ENCODE measurements at regions not wholly inside any gene's neighbourhood (a gene's known extent, or its start where the extent isn't known, plus 50 kb on each side); places are given as distances from the start of the nearest gene placed in this dataset.

DNA sequence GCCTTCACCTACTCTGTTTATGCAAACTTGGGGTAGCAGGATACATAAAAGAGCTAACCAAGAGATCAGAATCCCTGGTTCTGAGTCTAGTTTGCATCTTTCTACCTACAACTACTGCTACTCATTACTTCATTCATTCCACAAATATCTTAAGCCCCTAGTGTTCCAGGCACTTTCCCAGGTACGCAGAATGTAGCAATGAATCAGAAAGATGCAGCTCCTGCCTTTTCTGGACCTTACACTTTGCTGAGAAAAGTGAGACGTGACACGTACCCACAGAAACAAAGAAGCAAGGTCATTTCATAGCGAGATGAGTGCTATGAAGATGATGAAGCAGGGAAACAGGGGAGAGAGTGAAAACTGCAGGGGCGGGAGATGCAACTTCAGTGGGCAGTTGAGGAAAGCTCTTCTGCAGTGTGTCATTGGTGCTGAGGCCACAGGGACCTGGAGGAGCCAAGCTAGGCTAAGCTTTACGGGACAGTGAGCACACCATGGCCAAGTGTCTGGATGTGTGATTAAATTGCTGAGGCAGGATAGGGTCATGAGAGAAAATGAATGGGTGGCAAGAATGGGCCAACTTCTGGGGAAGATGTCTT, 167.9 kb downstream of the TNFSF18 start:
- Mint-ChIP-seq H3K4me3 (ENCODE audit: unreplicated experiment) (no peak overlapping the region), H3K9me3 (ENCODE audit: unreplicated experiment) (no peaks in the 10 kb centered on the region), H3K27ac (ENCODE audit: unreplicated experiment) (peak overlapping the region; percentile 9), H3K4me1 (ENCODE audit: low read depth, unreplicated experiment) (peaks cover 22% of the 10 kb centered on the region), H3K36me3 (ENCODE audit: insufficient read depth, unreplicated experiment) (no peaks in the 10 kb centered on the region), H3K27me3 (ENCODE audit: insufficient read depth, unreplicated experiment) (no peaks in the 10 kb centered on the region)
- intact Hi-C loops (cut with micrococcal nuclease; ENCODE audit: unreplicated experiment): loop anchor here (10.0 kb wide), 1 partner anchor 92 kb away; no protein-coding TSS in a partner anchor
- DNase-seq: no peak
- POLR2A ChIA-PET: no interaction called here
- peaks cover 34% of the 10 kb centered on the region for H3K4me1 ChIP-seq
- no peaks in the 10 kb centered on the region for H3K27me3 ChIP-seq (replicated peaks; ENCODE audit: control insufficient read depth, insufficient read depth, low read length)
- no peak overlapping the region for H3K4me3 ChIP-seq (ENCODE audit: low read depth, low read length)
- peaks cover 4% of the 10 kb centered on the region; the same call in 1 of the 2 replicates for H3K9me3 ChIP-seq
- TF ChIP-seq, protein P1, sequence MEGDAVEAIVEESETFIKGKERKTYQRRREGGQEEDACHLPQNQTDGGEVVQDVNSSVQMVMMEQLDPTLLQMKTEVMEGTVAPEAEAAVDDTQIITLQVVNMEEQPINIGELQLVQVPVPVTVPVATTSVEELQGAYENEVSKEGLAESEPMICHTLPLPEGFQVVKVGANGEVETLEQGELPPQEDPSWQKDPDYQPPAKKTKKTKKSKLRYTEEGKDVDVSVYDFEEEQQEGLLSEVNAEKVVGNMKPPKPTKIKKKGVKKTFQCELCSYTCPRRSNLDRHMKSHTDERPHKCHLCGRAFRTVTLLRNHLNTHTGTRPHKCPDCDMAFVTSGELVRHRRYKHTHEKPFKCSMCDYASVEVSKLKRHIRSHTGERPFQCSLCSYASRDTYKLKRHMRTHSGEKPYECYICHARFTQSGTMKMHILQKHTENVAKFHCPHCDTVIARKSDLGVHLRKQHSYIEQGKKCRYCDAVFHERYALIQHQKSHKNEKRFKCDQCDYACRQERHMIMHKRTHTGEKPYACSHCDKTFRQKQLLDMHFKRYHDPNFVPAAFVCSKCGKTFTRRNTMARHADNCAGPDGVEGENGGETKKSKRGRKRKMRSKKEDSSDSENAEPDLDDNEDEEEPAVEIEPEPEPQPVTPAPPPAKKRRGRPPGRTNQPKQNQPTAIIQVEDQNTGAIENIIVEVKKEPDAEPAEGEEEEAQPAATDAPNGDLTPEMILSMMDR (IDR thresholded peaks at IDR 0.05; ENCODE audit: insufficient read depth in 1 of 2, low read depth in 1 of 2, low read length in 1 of 2, severe bottlenecking in 1 of 2, unreplicated experiment in 1 of 2): no peak
- H3K36me3 ChIP-seq (ENCODE audit: control insufficient read depth, insufficient read depth, low read length): no peaks in the 10 kb centered on the region
- BruUV-seq (replicated peaks): no TSS peak
- CTCF ChIA-PET: no interaction called here

DNA sequence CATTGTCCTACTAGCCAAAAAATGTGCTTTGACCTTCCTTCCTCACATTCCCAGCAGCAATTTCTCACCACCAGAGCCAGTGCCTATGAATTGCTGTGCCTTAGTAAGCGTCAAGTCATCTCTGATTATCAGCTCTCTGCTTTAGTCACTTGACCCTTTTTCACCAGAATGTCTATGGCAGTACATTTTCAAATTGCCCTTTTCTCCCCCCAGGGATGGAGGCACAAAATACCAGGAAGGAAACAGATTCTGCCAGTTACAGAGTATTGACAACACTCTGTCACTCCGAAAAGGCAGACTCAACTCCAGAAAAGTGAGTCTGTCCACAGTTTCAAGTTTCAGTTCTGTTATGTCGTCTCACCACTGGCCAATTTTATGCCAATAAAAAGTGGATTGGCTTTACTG, 167.4 kb downstream of the TNFSF18 start:
- no peaks in the 10 kb centered on the region for H3K36me3 Mint-ChIP-seq (ENCODE audit: insufficient read depth, unreplicated experiment)
- H3K4me3 Mint-ChIP-seq (ENCODE audit: unreplicated experiment): no peak overlapping the region
- no peaks in the 10 kb centered on the region for H3K27me3 Mint-ChIP-seq (ENCODE audit: insufficient read depth, unreplicated experiment)
- BruUV-seq (replicated peaks): no TSS peak
- peak overlapping the region; percentile 9 for H3K27ac Mint-ChIP-seq (ENCODE audit: unreplicated experiment)
- peaks cover 22% of the 10 kb centered on the region for H3K4me1 Mint-ChIP-seq (ENCODE audit: low read depth, unreplicated experiment)
- peaks cover 1% of the 10 kb centered on the region for H3K9me3 Mint-ChIP-seq (ENCODE audit: unreplicated experiment)
- POLR2A ChIA-PET: no interaction called here
- Histone ChIP-seq H3K36me3 (ENCODE audit: control insufficient read depth, insufficient read depth, low read length) (no peaks in the 10 kb centered on the region), H3K27me3 (replicated peaks; ENCODE audit: control insufficient read depth, insufficient read depth, low read length) (no peaks in the 10 kb centered on the region), H3K4me1 (peaks cover 37% of the 10 kb centered on the region), H3K9me3 (peaks cover 4% of the 10 kb centered on the region; the same call in 1 of the 2 replicates), H3K4me3 (ENCODE audit: low read depth, low read length) (no peak overlapping the region)
- DNase-seq: no peak
- CTCF ChIA-PET: no interaction called here
- intact Hi-C loops (cut with micrococcal nuclease; ENCODE audit: unreplicated experiment): loop anchor here (10.0 kb wide), 1 partner anchor 91 kb away; no protein-coding TSS in a partner anchor
- TF ChIP-seq, protein P1 (IDR thresholded peaks at IDR 0.05; ENCODE audit: insufficient read depth in 1 of 2, low read depth in 1 of 2, low read length in 1 of 2, severe bottlenecking in 1 of 2, unreplicated experiment in 1 of 2): no peak

DNA sequence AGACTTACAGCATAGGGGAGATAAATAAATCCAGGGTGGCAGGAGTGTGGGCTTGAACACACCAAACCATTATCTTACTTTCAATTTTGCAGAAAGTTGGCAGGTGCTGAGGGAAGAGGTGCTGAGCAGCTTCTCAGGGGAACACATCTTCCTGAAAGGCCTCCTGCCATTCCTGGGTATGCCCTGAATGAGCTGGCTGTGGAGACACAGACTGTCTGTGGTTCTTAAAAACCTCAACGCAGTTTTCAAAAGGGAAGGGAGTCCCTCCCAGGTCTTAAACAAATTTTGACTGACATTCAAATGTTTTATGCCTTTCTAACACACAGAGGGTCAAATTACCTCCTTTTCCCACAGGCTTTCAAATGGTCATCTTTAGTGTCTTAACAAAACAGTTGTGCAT, 166.9 kb downstream of the TNFSF18 start:
- no TSS peak for BruUV-seq (replicated peaks)
- peaks cover 23% of the 10 kb centered on the region for H3K4me1 Mint-ChIP-seq (ENCODE audit: low read depth, unreplicated experiment)
- peaks cover 2% of the 10 kb centered on the region for H3K36me3 Mint-ChIP-seq (ENCODE audit: insufficient read depth, unreplicated experiment)
- intact Hi-C loops (cut with micrococcal nuclease; ENCODE audit: unreplicated experiment): loop anchor here (10.0 kb wide), 1 partner anchor 91 kb away; no protein-coding TSS in a partner anchor
- TF ChIP-seq, protein P1 (IDR thresholded peaks at IDR 0.05; ENCODE audit: insufficient read depth in 1 of 2, low read depth in 1 of 2, low read length in 1 of 2, severe bottlenecking in 1 of 2, unreplicated experiment in 1 of 2): no peak
- H3K27ac Mint-ChIP-seq (ENCODE audit: unreplicated experiment): no peak overlapping the region
- peaks cover 6% of the 10 kb centered on the region for H3K9me3 Mint-ChIP-seq (ENCODE audit: unreplicated experiment)
- DNase-seq: no peak
- no peak overlapping the region for H3K4me3 ChIP-seq (ENCODE audit: low read depth, low read length)
- no peaks in the 10 kb centered on the region for H3K27me3 Mint-ChIP-seq (ENCODE audit: insufficient read depth, unreplicated experiment)
- ChIA-PET POLR2A (no interaction called here), CTCF (no interaction called here)
- no peak overlapping the region for H3K4me3 Mint-ChIP-seq (ENCODE audit: unreplicated experiment)
- no peaks in the 10 kb centered on the region for H3K27me3 ChIP-seq (replicated peaks; ENCODE audit: control insufficient read depth, insufficient read depth, low read length)
- H3K4me1 ChIP-seq: peaks cover 37% of the 10 kb centered on the region
- H3K36me3 ChIP-seq (ENCODE audit: control insufficient read depth, insufficient read depth, low read length): no peaks in the 10 kb centered on the region
- H3K9me3 ChIP-seq: peaks cover 4% of the 10 kb centered on the region; the same call in 1 of the 2 replicates

Measured in Caco-2 (cell line).